Fibroblast of mammary gland (primary cell): ENCODE measurements at regions not wholly inside any gene's neighbourhood (a gene's known extent, or its start where the extent isn't known, plus 50 kb on each side); places are given as distances from the start of the nearest gene placed in this dataset.

Experiments used
- DNase-seq: peaks from one replicate; pipeline ENCODE4 v3.0.0-alpha.2; 2010; ENCODE audit warnings: low read depth
- H3K4me3 ChIP-seq: 2 replicates; pipeline ENCODE4 v1.5.1; 2011; ENCODE audit warnings: low read depth, mild to moderate bottlenecking, low read length, moderate library complexity; ENCODE audit not compliant: control insufficient read depth
- TF ChIP-seq, protein P1 (sequence below): conservative IDR thresholded peaks from 2 replicates; pipeline ENCODE4 v1.5.1; 2011; ENCODE audit warnings: low read depth, low read length, inconsistent platforms; ENCODE audit not compliant: control insufficient read depth, insufficient read depth

- no peak overlapping the region for H3K4me3 ChIP-seq
- TF ChIP-seq, protein P1, sequence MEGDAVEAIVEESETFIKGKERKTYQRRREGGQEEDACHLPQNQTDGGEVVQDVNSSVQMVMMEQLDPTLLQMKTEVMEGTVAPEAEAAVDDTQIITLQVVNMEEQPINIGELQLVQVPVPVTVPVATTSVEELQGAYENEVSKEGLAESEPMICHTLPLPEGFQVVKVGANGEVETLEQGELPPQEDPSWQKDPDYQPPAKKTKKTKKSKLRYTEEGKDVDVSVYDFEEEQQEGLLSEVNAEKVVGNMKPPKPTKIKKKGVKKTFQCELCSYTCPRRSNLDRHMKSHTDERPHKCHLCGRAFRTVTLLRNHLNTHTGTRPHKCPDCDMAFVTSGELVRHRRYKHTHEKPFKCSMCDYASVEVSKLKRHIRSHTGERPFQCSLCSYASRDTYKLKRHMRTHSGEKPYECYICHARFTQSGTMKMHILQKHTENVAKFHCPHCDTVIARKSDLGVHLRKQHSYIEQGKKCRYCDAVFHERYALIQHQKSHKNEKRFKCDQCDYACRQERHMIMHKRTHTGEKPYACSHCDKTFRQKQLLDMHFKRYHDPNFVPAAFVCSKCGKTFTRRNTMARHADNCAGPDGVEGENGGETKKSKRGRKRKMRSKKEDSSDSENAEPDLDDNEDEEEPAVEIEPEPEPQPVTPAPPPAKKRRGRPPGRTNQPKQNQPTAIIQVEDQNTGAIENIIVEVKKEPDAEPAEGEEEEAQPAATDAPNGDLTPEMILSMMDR: no peak
Measured at GRCh38 chr10:29826801-29827450, 192.2 kb upstream of the SVIL start.

GRCh38 chr10:29826221-29826620, 191.4 kb upstream of the SVIL start:
- H3K4me3 ChIP-seq: no peak overlapping the region
- TF ChIP-seq, protein P1: no peak
- DNase-seq: no peak

More at GRCh38 chr10:29826801-29827450, 192.2 kb upstream of the SVIL start:
- DNase-seq: no peak

GRCh38 chr10:29823553-29824080, 188.8 kb upstream of the SVIL start:
- no peak for DNase-seq
- TF ChIP-seq, protein P1: no peak

GRCh38 chr10:29820890-29821461, 186.2 kb upstream of the SVIL start:
- no peak overlapping the region for H3K4me3 ChIP-seq
- TF ChIP-seq, protein P1: no peak
- DNase-seq: no peak

More at GRCh38 chr10:29823553-29824080, 188.8 kb upstream of the SVIL start:
- H3K4me3 ChIP-seq: no peak overlapping the region

- TF ChIP-seq, protein P1: no peak
- H3K4me3 ChIP-seq: no peak overlapping the region
- no peak for DNase-seq
Measured at GRCh38 chr10:29816801-29817558, 182.2 kb upstream of the SVIL start.

GRCh38 chr10:29815572-29815971, 180.8 kb upstream of the SVIL start:
- no peak for DNase-seq
- H3K4me3 ChIP-seq: no peak overlapping the region
- TF ChIP-seq, protein P1: no peak
